ENCODE measurements at regions not wholly inside any gene's neighbourhood (a gene's known extent, or its start where the extent isn't known, plus 50 kb on each side); places are given as distances from the start of the nearest gene placed in this dataset.

DNA sequence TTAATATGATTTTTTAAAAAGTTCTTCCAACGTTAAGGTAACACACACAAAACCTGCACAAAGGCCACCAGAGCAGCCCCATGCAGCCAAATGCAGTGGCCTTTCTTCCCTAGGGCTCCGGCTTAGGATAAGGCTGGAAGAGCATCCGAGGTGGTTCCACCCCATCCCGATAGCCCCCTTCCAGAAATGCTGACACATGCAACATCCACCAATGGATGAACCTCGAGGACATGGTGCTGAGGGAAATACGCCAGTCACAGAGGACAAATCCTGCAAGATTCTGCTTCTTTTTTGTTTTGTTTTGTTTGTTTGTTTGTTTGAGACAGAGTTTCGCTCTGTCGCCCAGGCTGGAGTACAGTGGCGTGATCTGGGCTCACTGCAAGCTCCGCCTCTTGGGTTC lies 199.3 kb upstream of the NSMCE3 start:
- H3K27me3 ChIP-seq = no peaks in the 10 kb centered on the region
- TF ChIP-seq, protein P1, sequence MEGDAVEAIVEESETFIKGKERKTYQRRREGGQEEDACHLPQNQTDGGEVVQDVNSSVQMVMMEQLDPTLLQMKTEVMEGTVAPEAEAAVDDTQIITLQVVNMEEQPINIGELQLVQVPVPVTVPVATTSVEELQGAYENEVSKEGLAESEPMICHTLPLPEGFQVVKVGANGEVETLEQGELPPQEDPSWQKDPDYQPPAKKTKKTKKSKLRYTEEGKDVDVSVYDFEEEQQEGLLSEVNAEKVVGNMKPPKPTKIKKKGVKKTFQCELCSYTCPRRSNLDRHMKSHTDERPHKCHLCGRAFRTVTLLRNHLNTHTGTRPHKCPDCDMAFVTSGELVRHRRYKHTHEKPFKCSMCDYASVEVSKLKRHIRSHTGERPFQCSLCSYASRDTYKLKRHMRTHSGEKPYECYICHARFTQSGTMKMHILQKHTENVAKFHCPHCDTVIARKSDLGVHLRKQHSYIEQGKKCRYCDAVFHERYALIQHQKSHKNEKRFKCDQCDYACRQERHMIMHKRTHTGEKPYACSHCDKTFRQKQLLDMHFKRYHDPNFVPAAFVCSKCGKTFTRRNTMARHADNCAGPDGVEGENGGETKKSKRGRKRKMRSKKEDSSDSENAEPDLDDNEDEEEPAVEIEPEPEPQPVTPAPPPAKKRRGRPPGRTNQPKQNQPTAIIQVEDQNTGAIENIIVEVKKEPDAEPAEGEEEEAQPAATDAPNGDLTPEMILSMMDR (IDR thresholded peaks at IDR 0.05) = no peak
- H3K27ac ChIP-seq = no peak overlapping the region
- DNase-seq = no peak
- WGBS, 2 donors = 72 to 96% methylated on average over 10 of the region's 10 CpGs
- no peak for ATAC-seq (ENCODE audit: low FRiP score in 2 of 2)
- H3K4me1 ChIP-seq = peaks cover 0 to 9% (median 2%) of the 10 kb centered on the region in 4 donors
- no peaks in the 10 kb centered on the region for H3K9me3 ChIP-seq
- H3K36me3 ChIP-seq = no peaks in the 10 kb centered on the region
- no peak overlapping the region for H3K4me3 ChIP-seq

DNA sequence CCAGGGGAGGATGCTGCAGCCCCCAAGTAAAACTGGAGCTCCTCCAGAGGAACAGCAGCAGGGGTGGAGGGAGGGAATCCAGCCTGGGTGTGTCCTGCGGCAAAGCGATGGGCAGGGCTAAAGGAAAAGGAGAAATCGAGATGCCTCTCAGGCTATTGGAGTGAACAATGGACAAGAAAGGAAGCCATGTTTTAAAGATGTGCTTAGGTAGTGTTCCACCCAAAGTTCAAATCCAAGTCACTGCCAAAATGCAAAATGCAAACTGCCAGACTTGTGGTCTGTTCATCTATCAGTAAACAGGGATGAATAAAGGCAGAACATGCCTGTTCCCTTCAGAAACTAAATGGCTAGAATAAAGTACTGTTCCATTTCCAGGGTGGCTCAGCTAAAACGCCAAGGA lies 197.5 kb upstream of the NSMCE3 start:
- WGBS, 2 donors = 91 to 92% methylated on average over 4 of the region's 4 CpGs
- DNase-seq (no peak), ATAC-seq (ENCODE audit: low FRiP score in 2 of 2) (no peak)
- H3K36me3 ChIP-seq = no peaks in the 10 kb centered on the region
- TF ChIP-seq, protein P1 (IDR thresholded peaks at IDR 0.05) = no peak
- no peak for TF ChIP-seq EP300 (IDR thresholded peaks at IDR 0.05)
- TF ChIP-seq POLR2AphosphoS5 (IDR thresholded peaks at IDR 0.05) = no peak
- TF ChIP-seq POLR2A (IDR thresholded peaks at IDR 0.05) = no peak
- no peak overlapping the region for H3K4me3 ChIP-seq
- H3K4me1 ChIP-seq = peaks cover 0 to 9% (median 2%) of the 10 kb centered on the region in 4 donors
- H3K27ac ChIP-seq = no peak overlapping the region
- H3K27me3 ChIP-seq = no peaks in the 10 kb centered on the region
- no peaks in the 10 kb centered on the region for H3K9me3 ChIP-seq

DNA sequence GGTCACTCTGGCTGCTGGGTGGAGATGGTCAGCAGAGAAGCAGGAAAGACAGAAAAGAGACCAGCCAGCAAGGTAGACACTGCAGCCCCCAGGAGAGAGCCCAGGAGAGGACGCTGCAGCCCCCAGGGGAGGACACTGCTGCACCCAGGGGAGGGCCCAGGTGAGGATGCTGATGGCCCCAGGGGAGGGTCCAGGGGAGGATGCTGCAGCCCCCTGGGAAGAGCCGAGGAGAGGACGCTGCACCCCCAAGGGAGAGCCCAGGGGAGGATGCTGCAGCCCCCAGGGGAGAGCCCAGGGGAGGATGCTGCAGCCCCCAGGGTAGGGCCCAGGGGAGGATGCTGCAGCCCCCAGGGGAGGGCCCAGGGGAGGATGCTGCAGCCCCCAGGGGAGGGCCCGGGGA lies 196.7 kb upstream of the NSMCE3 start:
- 80 to 81% methylated on average over 2 to 3 of the region's 4 CpGs for WGBS, 2 donors
- no peak for TF ChIP-seq POLR2A (IDR thresholded peaks at IDR 0.05)
- no peak for TF ChIP-seq POLR2AphosphoS5 (IDR thresholded peaks at IDR 0.05)
- TF ChIP-seq EP300 (IDR thresholded peaks at IDR 0.05) = no peak
- TF ChIP-seq, protein P1 (IDR thresholded peaks at IDR 0.05) = no peak
- H3K36me3 ChIP-seq = no peaks in the 10 kb centered on the region
- no peaks in the 10 kb centered on the region for H3K27me3 ChIP-seq
- no peak for DNase-seq
- H3K4me1 ChIP-seq = peaks cover 0 to 9% (median 2%) of the 10 kb centered on the region in 4 donors
- no peak for ATAC-seq (ENCODE audit: low FRiP score in 2 of 2)
- H3K27ac ChIP-seq = no peak overlapping the region
- H3K4me3 ChIP-seq = no peak overlapping the region
- no peaks in the 10 kb centered on the region for H3K9me3 ChIP-seq

DNA sequence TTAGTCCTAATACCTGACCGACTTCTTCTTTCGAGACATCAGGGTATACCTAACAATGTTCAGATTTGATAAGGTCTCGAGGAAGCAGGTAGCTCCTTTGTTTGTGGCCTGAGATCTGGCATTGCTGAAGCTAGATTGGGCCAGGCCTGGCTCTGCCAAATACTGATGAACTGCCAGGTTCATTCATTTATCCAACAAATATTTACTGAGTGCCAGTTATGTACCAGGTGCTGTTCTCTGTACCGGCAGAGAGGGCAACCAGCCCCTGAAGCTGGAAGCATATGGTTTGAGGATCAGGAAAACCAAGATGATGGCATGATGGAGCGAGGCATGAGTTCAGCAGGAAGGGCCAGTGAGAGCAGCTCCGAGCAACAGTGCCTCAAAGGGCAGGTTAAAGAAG lies 196.2 kb upstream of the NSMCE3 start:
- H3K9me3 ChIP-seq = no peaks in the 10 kb centered on the region
- no peak for ATAC-seq (ENCODE audit: low FRiP score in 2 of 2)
- no peak for TF ChIP-seq EP300 (IDR thresholded peaks at IDR 0.05)
- no peak for TF ChIP-seq POLR2AphosphoS5 (IDR thresholded peaks at IDR 0.05)
- TF ChIP-seq POLR2A (IDR thresholded peaks at IDR 0.05) = no peak
- TF ChIP-seq, protein P1 (IDR thresholded peaks at IDR 0.05) = no peak
- H3K4me3 ChIP-seq = no peak overlapping the region
- 81 to 95% methylated on average over 6 of the region's 6 CpGs for WGBS, 2 donors
- H3K36me3 ChIP-seq = no peaks in the 10 kb centered on the region
- no peak overlapping the region for H3K27ac ChIP-seq
- H3K27me3 ChIP-seq = no peaks in the 10 kb centered on the region
- DNase-seq = no peak
- H3K4me1 ChIP-seq = peaks cover 0 to 9% (median 2%) of the 10 kb centered on the region in 4 donors

DNA sequence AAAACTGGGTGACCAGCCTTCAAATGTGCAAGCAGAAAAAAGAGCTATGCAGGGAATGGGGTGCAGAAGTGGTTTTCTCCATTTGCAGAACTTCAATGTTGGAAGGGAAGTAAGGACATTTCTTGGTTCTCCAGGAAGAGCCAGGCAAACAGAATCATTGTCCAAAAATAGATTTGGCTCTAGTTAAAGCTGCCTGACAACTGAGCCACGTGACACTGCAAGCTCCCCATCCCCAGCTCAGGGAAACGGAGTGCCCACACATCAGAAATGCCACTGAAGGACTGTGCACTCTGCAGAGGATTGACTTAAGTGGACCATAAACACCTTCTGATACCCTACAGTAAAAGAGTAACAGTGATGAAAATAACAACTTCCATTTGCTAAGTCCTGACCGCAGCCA lies 195.6 kb upstream of the NSMCE3 start:
- Histone ChIP-seq H3K4me3 (no peak overlapping the region), H3K4me1 (peaks cover 0 to 9% (median 2%) of the 10 kb centered on the region in 4 donors), H3K27ac (no peak overlapping the region), H3K27me3 (no peaks in the 10 kb centered on the region), H3K9me3 (no peaks in the 10 kb centered on the region), H3K36me3 (no peaks in the 10 kb centered on the region)
- ATAC-seq (ENCODE audit: low FRiP score in 2 of 2) = no peak
- no peak for TF ChIP-seq POLR2A (IDR thresholded peaks at IDR 0.05)
- no peak for TF ChIP-seq POLR2AphosphoS5 (IDR thresholded peaks at IDR 0.05)
- TF ChIP-seq EP300 (IDR thresholded peaks at IDR 0.05) = no peak
- TF ChIP-seq, protein P1 (IDR thresholded peaks at IDR 0.05) = no peak
- WGBS, 2 donors = 42 to 43% methylated on average over 3 of the region's 3 CpGs
- no peak for DNase-seq

Measured in upper lobe of left lung (tissue), 6 donors.